ENCODE measurements at regions not wholly inside any gene's neighbourhood (a gene's known extent, or its start where the extent isn't known, plus 50 kb on each side); places are given as distances from the start of the nearest gene placed in this dataset.
"Not testable (repeated sequence)": the region's sequence is repeated elsewhere in the genome, so short reads cannot be mapped to it uniquely, and the experiment has no call there.

GRCh38 chr21:15119486-15119885 lies 54.7 kb upstream of the NRIP1 start:
- no peak for DNase-seq (ENCODE audit: low spot score)

GRCh38 chr21:15121097-15121654 lies 56.4 kb upstream of the NRIP1 start:
- no peak for DNase-seq (ENCODE audit: low spot score)

- no peak for DNase-seq (ENCODE audit: low spot score)
These were observed 56.9 kb upstream of the NRIP1 start for GRCh38 chr21:15121655-15122120.

- no peak for DNase-seq (ENCODE audit: low spot score)
These were observed 57.4 kb upstream of the NRIP1 start for GRCh38 chr21:15122241-15122640.

GRCh38 chr21:15124731-15125130 lies 59.9 kb upstream of the NRIP1 start:
- DNase-seq (ENCODE audit: low spot score): no peak

- DNase-seq (ENCODE audit: low spot score): no peak
These were observed 62.1 kb upstream of the NRIP1 start for GRCh38 chr21:15126948-15127347.

GRCh38 chr21:15127437-15127836 lies 62.6 kb upstream of the NRIP1 start:
- no peak for DNase-seq (ENCODE audit: low spot score)

- no peak for DNase-seq (ENCODE audit: low spot score)
These were observed 63.5 kb upstream of the NRIP1 start for GRCh38 chr21:15128267-15128666.

- not testable (repeated sequence) for DNase-seq (ENCODE audit: low spot score)
These were observed 63.9 kb upstream of the NRIP1 start for GRCh38 chr21:15128714-15129113.

- DNase-seq (ENCODE audit: low spot score): no peak
These were observed 65.5 kb upstream of the NRIP1 start for GRCh38 chr21:15130326-15130725.

- DNase-seq (ENCODE audit: low spot score): no peak
These were observed 66.0 kb upstream of the NRIP1 start for GRCh38 chr21:15130751-15131150.

GRCh38 chr21:15132781-15133180 lies 68.0 kb upstream of the NRIP1 start:
- no peak for DNase-seq (ENCODE audit: low spot score)

GRCh38 chr21:15134701-15135470 lies 70.1 kb upstream of the NRIP1 start:
- DNase-seq (ENCODE audit: low spot score): no peak

GRCh38 chr21:15135867-15136629 lies 71.2 kb upstream of the NRIP1 start:
- DNase-seq (ENCODE audit: low spot score): no peak

GRCh38 chr21:15138490-15138889 lies 73.7 kb upstream of the NRIP1 start:
- no peak for DNase-seq (ENCODE audit: low spot score)

- no peak for DNase-seq (ENCODE audit: low spot score)
These were observed 75.1 kb upstream of the NRIP1 start for GRCh38 chr21:15139898-15140297.

GRCh38 chr21:15140321-15141019 lies 75.7 kb upstream of the NRIP1 start:
- DNase-seq (ENCODE audit: low spot score): no peak

GRCh38 chr21:15141261-15141970 lies 76.6 kb upstream of the NRIP1 start:
- DNase-seq (ENCODE audit: low spot score): no peak

- DNase-seq (ENCODE audit: low spot score): no peak
These were observed 79.2 kb upstream of the NRIP1 start for GRCh38 chr21:15144026-15144425.

GRCh38 chr21:15148437-15148836 lies 83.6 kb upstream of the NRIP1 start:
- no peak for DNase-seq (ENCODE audit: low spot score)

GRCh38 chr21:15149600-15150224 lies 84.9 kb upstream of the NRIP1 start:
- DNase-seq (ENCODE audit: low spot score): no peak

Data from AG20443 (cell line).